ENCODE measurements at regions not wholly inside any gene's neighbourhood (a gene's known extent, or its start where the extent isn't known, plus 50 kb on each side); places are given as distances from the start of the nearest gene placed in this dataset.

DNA sequence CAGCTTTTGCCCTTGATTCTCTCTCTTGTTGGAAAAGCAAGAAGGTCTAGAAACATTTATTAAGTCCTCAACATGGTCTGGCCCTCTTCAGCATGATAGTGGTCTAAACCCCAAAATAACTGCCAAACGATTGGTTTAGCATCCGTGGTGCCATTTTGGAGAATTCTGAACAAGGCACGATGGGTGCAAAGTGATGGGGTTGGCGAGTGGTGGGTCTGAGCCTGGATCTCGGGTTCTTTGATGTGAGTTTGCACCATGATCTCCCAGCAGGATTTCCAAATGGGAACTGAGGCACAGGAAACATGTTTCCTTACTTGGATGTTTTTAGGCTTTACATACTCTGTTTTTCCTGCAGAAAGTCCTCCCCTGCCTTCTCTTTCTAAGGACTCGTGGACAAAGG, 240.3 kb downstream of the MYCN start:
- DNase-seq, result no peak

DNA sequence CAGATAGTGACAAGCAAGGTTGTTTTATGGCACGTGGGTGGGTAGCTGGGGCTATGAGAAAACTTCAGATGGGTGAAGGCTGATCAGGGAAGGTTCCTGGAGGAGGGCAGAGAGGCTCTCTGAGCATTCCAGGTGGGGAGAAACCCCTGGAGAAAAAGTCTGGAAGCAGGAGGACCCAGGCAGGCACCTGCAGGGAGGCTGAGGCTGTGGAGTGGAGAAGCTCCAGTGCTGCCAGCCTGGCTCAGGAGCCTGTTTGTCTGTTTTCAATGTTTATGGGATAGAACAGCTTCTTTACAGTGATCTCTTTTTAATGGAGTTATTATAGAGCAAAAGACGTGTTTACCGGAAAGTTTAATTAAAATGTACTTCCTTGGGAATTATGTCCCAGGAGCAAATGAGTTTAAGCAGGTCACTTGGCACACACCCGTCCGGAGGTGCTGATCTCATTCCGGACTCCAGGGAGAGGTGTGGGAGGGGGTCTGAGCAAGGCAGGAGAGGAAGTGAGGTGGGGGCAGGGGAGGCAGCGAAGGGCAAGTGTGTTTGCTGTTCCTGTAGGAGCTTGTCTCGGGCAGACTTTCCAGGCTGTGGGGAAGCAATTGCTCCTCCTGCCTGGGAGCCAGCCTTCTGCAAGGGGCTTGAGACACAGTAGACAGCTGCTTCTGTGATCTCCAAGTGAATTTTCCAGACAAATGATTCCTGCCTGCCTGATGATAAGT, 239.5 kb downstream of the MYCN start:
- no peak for DNase-seq

DNA sequence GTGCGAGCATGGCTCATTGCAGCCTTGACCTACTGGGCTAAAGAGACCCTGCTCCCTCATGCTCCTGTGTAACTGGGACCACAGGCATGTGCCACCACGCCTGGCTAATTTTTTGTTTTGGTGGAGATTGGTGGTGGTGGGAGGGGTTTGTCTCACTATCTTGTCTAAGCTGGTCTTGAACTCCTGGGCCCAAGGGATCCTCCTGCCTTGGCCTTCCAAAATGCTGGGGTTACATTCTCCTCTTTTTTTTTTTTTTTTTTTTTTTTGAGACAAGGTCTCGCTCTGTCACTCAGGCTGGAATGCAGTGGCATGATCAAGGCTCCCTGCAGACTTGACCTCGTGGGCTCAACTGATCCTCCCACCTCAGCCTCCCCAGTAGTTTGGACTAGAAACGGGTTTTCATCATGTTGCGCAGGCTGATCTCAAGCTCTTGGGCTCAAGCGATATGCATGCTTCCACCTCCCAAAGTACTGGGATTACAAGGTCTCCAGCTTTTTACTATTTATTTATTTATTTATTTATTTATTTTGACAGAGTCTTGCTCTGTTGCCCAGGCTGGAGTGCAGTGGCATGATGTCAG, 238.3 kb downstream of the MYCN start:
- DNase-seq, result no peak

DNA sequence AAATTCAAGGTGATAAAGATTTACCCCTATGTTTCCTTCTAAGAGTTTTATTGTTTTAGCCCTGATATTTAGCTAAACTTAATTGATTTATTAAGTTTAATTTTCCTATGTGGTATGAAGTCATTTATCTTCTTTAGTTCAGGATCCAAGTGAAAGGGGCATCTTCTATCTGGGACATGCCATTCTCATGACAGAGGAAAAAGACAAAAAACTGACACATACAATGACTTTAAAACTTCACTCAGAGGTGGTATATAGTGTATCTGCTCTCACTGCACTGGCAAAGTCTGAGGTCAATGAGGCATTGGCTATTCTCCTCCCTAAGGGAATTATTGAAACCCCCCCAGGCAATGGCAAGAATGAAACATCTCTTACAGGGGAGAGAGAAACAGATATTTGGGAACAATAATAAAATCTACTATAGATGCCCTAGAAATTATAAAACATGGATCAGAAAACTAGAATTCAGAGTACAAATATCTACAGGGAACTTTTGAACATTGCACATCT, 237.4 kb downstream of the MYCN start:
- no peak for DNase-seq

DNA sequence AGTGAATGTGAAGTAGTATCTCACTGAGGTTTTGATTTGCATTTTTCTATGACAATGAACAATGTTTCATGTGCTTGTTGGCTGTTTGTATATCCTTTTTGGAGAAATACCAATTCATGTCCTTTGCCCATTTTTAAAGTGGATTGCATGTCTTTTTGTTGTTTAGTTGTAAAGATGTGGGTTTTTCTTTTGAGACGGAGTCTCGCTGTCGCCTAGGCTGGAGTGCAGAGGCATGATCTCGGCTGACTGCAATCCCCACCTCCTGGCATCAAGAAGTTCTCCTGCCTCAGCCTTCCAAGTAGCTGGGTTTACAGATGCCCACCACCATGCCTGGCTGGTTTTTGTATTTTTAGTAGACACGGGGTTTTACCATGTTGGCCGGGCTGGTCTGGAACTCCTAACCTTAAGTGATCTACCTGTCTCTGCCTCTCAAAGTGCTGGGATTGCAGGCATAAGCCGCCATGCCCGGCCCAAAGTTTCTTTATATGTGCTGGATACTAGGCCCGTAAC, 236.7 kb downstream of the MYCN start:
- DNase-seq, result no peak

DNA sequence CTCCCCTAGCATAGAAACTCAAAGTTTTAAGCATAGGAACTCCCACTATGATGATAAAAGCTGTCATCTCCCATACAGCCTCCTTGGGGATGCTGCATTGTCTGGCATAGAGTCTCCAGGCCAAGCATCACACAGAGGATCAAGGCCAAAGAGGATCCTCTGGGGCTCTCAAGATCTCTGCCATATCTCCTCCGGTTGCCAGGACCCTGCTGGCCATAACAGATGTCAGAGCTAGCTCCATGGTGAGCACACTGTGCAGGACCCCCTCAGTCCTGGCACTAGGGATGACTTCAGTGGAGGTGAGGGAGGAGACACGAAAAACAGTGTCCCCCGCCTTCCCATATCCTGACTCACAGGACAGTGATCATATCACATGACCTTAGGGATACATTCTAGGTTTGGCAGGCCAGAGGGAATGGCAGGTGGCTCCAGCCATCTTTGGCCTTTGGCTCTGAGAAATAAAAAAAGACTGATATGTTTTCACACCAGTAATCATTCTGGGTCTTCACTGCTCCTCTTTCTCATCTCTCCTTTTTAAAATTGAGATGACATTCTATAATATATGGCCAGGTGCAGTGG, 235.0 kb downstream of the MYCN start:
- DNase-seq, result no peak

DNA sequence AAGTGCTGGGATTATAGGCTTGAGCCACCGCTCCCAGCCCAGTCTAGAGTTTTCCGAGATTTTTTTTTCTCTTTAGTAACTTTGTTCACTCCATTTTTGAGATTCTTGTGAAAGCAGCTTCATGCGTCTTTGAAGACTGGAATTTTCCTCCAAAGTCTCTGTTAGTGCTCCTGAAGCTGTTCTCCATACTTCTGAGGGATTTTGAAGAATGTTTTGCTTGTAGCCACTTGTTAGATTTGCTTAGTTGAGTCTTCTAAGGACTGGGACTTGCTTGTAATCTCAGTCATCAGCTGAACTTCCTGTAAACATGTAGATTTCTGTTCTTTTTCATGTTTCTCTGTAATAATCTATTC, 234.3 kb downstream of the MYCN start:
- DNase-seq, result no peak

DNA sequence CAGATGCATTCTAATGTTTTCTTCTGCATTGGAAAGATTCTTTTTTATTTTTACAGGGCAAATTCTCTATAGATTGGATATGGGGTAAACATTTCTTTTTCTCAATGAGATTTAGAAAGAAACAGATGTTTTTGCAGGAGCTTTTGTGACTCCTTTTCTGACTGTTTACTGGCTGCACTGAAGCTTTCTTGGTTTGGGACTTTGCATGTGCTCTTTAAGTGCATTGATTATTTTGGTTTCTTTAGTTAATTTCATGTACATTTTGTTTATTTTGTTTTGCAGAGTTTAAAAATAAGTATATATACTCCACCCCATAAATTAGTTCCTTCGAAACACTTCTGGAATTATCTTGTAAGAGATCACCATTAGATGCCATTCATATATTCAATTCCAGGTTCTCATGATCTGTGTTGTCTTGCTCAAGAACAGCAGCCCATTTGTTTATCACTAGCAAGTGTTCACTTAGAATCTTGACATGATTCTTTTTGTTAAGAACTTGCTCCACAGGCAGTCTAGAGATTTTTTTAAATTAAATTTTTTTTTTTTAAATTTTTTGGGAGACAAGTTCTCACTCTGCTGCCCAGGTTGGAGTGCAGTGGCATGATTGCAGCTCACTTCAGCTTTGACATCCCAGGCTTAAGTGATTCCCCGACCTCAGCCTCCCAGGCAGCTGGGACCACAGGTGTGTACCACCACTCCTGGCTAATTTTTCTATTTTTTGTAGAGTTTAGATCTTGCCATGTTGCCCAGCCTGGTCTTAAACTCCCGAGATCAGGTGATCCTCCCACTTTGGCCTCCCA, 233.7 kb downstream of the MYCN start:
- no peak for DNase-seq

DNA sequence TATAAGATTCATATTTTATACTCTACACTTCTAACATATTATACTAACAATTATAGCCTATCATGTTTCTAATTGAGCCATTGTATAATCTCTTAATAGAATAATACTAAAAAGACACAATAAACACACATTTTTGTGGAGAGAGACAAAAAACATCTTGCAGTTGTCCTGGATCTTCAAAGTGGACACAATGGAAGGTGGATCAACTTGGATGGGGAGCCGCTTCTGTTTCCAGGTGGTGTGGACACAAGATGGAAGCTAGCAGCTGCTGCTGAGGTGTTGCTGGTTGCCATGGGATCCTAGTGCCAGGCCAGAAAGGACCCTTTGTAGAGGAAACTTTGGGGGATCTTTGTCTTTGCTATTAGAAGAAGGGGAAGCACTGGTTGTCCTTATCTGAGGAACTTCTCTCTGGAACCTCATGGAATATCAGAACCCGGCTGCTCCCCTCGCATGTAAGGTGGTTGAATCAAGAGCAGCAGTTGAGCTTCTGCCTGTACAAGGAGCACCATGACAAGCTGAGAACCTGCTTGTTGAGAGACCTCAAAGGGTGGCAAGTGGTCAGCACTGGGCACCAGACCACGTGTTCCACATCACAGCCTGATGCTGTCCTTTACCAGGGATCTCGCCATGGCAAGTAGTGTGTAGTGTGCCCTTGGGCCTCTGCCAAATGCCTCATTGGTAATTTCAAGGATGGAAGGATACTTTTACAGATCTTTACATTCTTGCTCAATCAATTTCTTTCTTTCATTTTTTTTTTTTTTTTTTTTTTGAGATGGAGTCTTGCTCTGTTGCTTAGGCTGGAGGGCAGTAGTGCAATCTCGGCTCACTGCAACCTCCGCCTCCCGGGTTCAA, 232.2 kb downstream of the MYCN start:
- no peak for DNase-seq

DNA sequence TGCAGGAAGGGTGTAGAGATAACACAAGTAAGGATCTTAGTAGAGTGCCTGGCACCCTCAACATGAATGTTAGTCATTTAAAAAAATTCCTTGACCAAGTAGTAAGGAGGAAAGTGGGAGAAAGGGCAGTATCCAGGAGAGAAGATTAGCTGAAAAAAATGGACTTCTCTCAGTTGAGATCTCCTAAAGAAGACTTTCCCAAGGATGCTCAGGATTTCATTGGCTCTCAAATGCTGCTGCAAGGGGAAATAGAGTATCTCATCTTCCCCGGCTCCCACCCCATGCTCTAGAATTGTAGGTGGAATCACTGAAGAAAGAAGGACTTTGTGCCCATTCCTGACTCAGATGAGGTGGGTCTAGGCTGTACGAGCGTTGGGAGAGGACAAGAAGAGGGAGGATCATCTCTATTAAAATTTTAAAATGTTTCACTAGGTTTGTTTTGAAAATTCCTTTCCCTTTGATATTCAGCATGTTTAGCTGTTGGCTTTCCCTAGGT, 231.1 kb downstream of the MYCN start:
- no peak for DNase-seq

DNA sequence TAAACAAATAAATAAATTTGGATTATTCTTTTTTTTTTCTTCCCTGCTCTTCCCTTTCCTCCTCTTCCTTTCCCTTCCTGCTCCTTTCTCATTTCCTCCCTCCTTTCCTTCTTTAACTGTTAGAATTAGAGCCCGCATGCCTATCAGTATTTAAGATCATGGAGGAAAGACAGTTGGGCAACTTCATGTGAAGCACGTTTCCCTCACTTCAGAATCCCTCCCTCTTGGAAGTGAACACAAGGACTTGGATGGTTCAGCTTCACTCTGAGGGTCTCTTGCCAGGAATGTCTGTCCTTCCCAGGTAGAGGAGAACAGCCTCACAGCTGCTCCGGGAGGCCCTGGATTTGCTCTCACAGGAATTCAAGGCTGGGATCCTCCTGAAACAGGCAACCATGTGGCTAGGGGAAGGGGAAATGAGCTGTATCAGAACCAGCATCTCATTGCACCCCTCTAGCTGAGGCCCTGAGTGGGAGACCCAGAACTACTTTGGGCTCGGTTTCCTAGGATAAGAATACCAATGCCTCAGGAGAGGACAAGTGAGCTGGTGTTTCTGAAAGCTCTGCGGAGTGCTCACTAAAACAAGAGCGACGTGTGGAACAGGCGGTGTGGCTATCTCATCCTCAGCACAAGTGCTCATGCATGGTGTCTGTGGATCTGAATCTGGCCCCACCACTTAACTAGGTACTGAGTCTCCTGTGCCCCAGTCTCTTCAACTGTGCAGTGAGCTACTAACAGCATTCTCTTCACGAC, 230.5 kb downstream of the MYCN start:
- DNase-seq, result no peak

DNA sequence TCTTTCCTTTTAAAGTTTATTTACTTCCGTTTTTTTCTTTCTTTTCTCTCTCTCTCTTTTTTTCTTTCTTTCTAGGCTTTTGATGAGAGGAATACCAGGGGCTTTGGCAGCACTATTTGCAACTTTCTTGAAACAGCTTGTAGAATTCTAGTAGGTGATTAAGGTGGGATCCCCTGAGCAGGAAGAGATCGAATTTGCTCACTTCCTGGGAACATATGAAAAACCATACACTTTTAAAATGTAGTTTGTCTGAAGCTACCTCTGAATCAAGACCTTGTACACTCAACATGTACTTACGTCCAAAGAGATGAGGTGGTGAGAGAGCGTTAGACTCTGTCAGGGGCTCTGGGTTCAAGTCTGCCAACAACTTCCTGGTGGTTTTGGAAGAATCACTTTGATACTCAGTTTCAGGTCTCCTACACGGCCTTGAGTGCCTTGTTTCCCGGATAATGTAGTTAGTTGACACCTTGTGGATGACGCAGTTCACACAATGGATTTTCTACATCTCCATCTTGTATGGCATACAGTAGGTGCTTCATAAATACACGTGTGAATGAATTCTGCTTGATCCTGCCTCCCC, 229.1 kb downstream of the MYCN start:
- no peak for DNase-seq

DNA sequence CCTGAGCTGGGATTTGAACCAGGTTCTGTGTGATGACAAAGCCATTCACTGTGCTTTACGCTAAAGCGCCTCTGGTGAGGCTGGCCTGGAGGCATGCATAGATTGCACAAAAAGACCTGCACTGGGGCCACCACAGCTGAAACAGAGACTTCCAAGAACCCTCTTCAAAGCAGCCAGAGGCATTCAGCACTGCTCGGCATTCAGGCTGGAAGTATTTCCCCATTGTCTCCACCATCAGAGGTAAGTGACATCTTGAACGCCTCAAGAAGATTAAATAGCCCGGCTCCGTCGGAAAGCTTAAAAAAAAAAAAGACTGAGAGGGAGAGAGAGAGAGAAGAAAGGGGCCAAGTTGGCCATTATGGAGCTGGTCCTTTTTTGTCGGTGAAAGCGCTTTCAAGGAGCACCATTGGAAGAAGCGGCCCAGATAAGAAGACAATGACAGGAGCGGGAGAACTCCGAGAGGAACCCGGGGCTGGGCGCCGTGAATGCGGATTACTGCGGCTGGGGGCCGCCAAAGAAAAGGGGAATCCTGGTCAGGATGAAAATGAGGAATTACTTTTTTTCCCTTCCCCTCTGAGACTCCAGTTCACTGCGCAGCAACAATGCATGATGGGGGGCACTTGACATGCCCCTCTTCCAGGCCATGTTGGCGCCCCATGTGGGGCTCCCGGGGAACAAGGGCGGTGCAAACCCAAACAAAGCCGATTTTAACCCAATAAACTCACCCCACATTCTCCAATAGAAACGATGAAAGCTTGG, 228.3 kb downstream of the MYCN start:
- no peak for DNase-seq

DNA sequence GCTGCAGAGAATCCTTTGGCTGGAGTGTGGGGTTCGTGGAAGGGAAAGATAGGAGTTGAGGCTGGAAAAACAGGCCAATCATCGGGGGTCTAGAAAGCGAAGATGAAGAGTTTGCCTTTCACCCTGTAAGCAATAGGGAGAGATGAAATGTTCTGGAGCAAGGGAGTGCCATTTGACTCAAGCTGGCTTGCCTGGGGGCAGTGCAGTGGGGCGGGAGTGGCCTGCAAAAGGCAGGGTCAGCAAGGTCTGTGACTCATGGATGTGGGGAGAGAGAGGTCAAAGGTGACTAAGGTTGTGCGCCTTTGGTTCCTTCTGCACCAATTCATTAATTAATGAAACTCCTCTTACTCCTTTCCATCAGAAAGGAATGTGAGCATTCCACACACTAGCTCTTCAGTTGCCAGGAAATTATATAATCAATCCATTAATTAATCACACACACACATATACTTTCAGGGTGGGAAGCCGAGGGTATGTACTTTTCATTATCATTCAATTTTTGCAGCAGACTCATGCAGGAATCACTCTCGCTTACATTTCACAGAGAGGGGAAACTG, 227.6 kb downstream of the MYCN start:
- DNase-seq, result no peak

DNA sequence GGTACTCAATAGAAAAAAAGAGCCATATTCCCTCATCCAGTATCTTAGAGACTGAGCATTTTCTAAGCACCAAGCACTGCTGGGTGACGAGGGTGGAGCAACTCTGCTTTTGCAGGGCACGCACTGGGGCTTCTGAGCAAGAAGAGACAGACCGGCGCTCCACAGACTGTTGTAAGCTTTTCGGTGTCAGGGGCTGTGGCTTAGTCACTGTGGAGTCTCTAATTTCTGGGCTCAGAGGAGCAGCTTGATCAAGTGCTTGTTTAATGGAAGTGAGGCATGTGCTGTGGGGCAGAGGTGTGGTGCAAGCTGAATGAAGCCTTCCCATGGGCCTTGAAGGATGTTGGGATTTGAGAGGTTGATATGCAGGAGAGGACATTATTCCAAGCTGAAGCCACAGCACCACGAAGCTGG, 227.1 kb downstream of the MYCN start:
- no peak for DNase-seq

DNA sequence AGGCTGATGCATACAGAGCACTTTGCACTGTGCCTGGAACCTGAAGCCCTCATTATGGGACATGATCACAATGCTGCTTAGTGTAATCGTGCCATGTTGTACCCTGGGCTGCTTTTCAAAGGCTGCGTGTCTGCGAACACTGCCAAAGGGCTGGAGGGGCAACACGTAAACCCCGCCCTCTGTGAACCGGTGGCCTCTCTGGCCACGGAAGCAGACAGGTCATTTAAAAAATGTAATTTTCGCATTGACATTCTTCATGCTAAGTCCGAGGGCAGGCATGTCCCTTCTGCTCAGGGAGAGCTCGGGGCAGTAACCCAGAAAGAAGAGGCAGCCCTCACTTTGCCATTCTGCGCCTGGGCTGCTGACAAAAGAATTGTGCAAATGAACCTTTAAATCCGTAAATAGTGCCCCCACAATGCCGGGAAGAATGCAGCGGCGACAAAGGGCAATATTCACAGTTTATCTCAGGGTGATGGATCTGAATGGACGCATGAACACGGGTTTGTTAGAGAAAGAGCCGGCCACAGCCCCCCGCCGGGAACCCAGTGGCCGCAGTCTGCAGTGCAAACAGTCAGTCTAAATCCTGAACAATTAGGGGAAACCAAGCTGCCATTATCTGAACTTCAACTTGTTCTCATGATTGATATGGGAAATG, 226.1 kb downstream of the MYCN start:
- DNase-seq, result no peak

DNA sequence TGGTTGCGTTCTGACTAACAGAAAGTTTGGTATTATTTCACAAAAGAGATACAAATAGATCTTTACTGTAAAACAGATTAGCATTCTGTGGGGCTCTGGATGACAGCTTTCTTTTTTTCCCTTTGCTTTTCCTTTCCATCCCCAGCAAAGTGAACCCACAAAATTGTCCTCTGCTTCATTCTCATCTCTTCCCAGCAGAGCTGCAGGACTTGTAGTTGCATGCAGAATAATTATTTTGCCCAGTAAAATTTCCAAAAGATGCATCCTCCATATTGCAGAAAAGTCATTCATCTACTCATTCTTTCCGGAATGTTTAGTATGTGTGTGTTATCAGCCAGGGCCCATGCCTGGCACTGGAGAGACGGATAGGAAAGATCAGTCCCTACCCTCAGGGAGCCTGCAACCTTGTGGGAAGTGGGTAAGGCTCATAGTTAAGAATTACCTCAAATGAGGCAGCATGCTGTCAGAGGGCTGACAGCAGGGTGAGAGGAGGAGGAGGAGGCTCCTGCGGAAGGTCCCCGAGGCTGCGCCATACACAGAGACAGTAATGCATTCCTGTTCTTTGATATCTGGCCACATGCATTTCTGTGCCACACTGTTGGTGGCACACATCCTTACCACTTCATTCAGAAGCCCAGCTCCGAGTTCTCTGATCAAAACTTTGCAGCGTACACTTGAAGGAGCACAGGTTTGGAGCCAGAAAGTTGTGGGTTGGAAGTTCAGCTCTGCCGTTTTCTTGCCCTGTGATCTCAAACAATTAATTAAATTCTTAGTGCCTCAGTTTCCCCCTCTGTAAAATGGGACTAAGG, 225.4 kb downstream of the MYCN start:
- DNase-seq, result no peak

DNA sequence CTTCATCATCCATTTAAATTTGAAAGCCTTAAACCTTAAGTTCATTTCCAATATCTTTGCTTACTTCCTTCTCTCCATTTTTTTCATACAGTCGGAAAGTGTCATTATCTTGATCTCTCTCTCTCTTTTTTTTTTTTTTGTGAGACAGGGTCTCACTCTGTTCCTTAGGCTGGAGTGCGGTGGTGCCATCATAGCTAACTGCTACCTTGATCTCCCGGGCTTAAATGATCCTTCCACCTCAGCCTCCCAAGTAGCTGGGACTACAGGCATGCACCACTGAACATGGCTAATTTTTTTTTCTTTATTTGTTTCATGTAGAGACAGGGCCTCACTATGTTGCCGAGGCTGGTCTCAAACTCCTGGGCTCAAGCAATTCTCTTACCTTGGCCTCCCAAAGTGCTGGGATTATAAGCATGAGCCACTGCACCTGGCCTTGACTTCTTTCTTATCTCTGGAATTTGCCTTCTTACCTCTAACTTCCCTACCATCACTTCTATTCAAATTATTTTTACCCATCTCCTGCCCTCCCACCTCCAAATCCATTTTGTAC, 222.2 kb downstream of the MYCN start:
- no peak for DNase-seq
